ENCODE measurements at regions not wholly inside any gene's neighbourhood (a gene's known extent, or its start where the extent isn't known, plus 50 kb on each side); places are given as distances from the start of the nearest gene placed in this dataset.
"Not testable (repeated sequence)": the region's sequence is repeated elsewhere in the genome, so short reads cannot be mapped to it uniquely, and the experiment has no call there.

- not testable (repeated sequence) for H3K36me3 ChIP-seq (ENCODE audit: insufficient read depth, low read length); H3K4me1 ChIP-seq (ENCODE audit: insufficient read depth, low read length)
- WGBS = 76% methylated on average over 15 of the region's 15 CpGs
These were observed 123.2 kb upstream of the SULF2 start for GRCh38 chr20:47908361-47909035.

GRCh38 chr20:47907951-47908350, 122.7 kb upstream of the SULF2 start:
- H3K36me3 ChIP-seq (ENCODE audit: insufficient read depth, low read length); H3K27me3 ChIP-seq (ENCODE audit: insufficient read depth, low read length); H3K4me3 ChIP-seq (ENCODE audit: low read length); H3K4me1 ChIP-seq (ENCODE audit: insufficient read depth, low read length); H3K9me3 ChIP-seq (ENCODE audit: insufficient read depth, low read depth, low read length); H3K27ac ChIP-seq (ENCODE audit: low read depth, low read length); H3K9ac ChIP-seq (ENCODE audit: low read depth, low read length): not testable (repeated sequence)
- 81% methylated on average over 7 of the region's 7 CpGs for WGBS

More at GRCh38 chr20:47908361-47909035, 123.2 kb upstream of the SULF2 start:
- H3K4me3 ChIP-seq (ENCODE audit: low read length); H3K27ac ChIP-seq (ENCODE audit: low read depth, low read length); H3K9me3 ChIP-seq (ENCODE audit: insufficient read depth, low read depth, low read length); H3K9ac ChIP-seq (ENCODE audit: low read depth, low read length); H3K27me3 ChIP-seq (ENCODE audit: insufficient read depth, low read length): not testable (repeated sequence)

- H3K4me1 ChIP-seq (ENCODE audit: insufficient read depth, low read length) = 0 out of 2 replicates have a peak, but pooled peaks cover 3% of the 10 kb centered on the region
- H3K4me3 ChIP-seq (ENCODE audit: low read length) = no peak overlapping the region
- H3K27ac ChIP-seq (ENCODE audit: low read depth, low read length) = no peak overlapping the region
- no peaks in the 10 kb centered on the region for H3K27me3 ChIP-seq (ENCODE audit: insufficient read depth, low read length)
- WGBS = 90% methylated on average over 13 of the region's 13 CpGs
- H3K9me3 ChIP-seq (ENCODE audit: insufficient read depth, low read depth, low read length) = no peaks in the 10 kb centered on the region
- no peaks in the 10 kb centered on the region for H3K36me3 ChIP-seq (ENCODE audit: insufficient read depth, low read length)
- H3K9ac ChIP-seq (ENCODE audit: low read depth, low read length) = no peak overlapping the region
These were observed 121.9 kb upstream of the SULF2 start for GRCh38 chr20:47907031-47907675.

GRCh38 chr20:47906348-47906660, 121.0 kb upstream of the SULF2 start:
- 91% methylated on average over 12 of the region's 12 CpGs for WGBS

GRCh38 chr20:47905628-47906347, 120.5 kb upstream of the SULF2 start:
- Histone ChIP-seq H3K4me3 (ENCODE audit: low read length) (no peak overlapping the region), H3K27ac (ENCODE audit: low read depth, low read length) (no peak overlapping the region), H3K36me3 (ENCODE audit: insufficient read depth, low read length) (no peaks in the 10 kb centered on the region), H3K4me1 (ENCODE audit: insufficient read depth, low read length) (0 out of 2 replicates have a peak, but pooled peaks cover 3% of the 10 kb centered on the region), H3K27me3 (ENCODE audit: insufficient read depth, low read length) (no peaks in the 10 kb centered on the region), H3K9ac (ENCODE audit: low read depth, low read length) (no peak overlapping the region), H3K9me3 (ENCODE audit: insufficient read depth, low read depth, low read length) (no peaks in the 10 kb centered on the region)
- 90% methylated on average over 15 of the region's 18 CpGs for WGBS

More at GRCh38 chr20:47906348-47906660, 121.0 kb upstream of the SULF2 start:
- H3K4me1 ChIP-seq (ENCODE audit: insufficient read depth, low read length) = 0 out of 2 replicates have a peak, but pooled peaks cover 3% of the 10 kb centered on the region
- no peak overlapping the region for H3K27ac ChIP-seq (ENCODE audit: low read depth, low read length)
- no peak overlapping the region for H3K4me3 ChIP-seq (ENCODE audit: low read length)
- H3K9ac ChIP-seq (ENCODE audit: low read depth, low read length) = no peak overlapping the region
- no peaks in the 10 kb centered on the region for H3K27me3 ChIP-seq (ENCODE audit: insufficient read depth, low read length)
- H3K36me3 ChIP-seq (ENCODE audit: insufficient read depth, low read length) = no peaks in the 10 kb centered on the region
- H3K9me3 ChIP-seq (ENCODE audit: insufficient read depth, low read depth, low read length) = no peaks in the 10 kb centered on the region

- H3K9me3 ChIP-seq (ENCODE audit: insufficient read depth, low read depth, low read length); H3K36me3 ChIP-seq (ENCODE audit: insufficient read depth, low read length); H3K4me3 ChIP-seq (ENCODE audit: low read length); H3K4me1 ChIP-seq (ENCODE audit: insufficient read depth, low read length); H3K9ac ChIP-seq (ENCODE audit: low read depth, low read length); H3K27ac ChIP-seq (ENCODE audit: low read depth, low read length); H3K27me3 ChIP-seq (ENCODE audit: insufficient read depth, low read length): not testable (repeated sequence)
- WGBS = 67% methylated on average over 1 of the region's 3 CpGs
These were observed 117.7 kb upstream of the SULF2 start for GRCh38 chr20:47903009-47903408.

GRCh38 chr20:47899313-47899712, 114.0 kb upstream of the SULF2 start:
- not testable (repeated sequence) for H3K4me1 ChIP-seq (ENCODE audit: insufficient read depth, low read length); H3K9ac ChIP-seq (ENCODE audit: low read depth, low read length); H3K36me3 ChIP-seq (ENCODE audit: insufficient read depth, low read length); H3K27me3 ChIP-seq (ENCODE audit: insufficient read depth, low read length); H3K9me3 ChIP-seq (ENCODE audit: insufficient read depth, low read depth, low read length); H3K4me3 ChIP-seq (ENCODE audit: low read length); H3K27ac ChIP-seq (ENCODE audit: low read depth, low read length)
- no CpG with 5 or more reads among the region's 7 CpGs for WGBS

GRCh38 chr20:47897461-47897860, 112.2 kb upstream of the SULF2 start:
- 95% methylated on average over 11 of the region's 11 CpGs for WGBS

GRCh38 chr20:47892681-47893080, 107.4 kb upstream of the SULF2 start:
- not testable (repeated sequence) for H3K36me3 ChIP-seq (ENCODE audit: insufficient read depth, low read length); H3K4me1 ChIP-seq (ENCODE audit: insufficient read depth, low read length); H3K27ac ChIP-seq (ENCODE audit: low read depth, low read length); H3K9me3 ChIP-seq (ENCODE audit: insufficient read depth, low read depth, low read length); H3K4me3 ChIP-seq (ENCODE audit: low read length); H3K27me3 ChIP-seq (ENCODE audit: insufficient read depth, low read length); H3K9ac ChIP-seq (ENCODE audit: low read depth, low read length)
- WGBS = 90% methylated on average over 1 of the region's 9 CpGs

More at GRCh38 chr20:47897461-47897860, 112.2 kb upstream of the SULF2 start:
- Histone ChIP-seq H3K36me3 (ENCODE audit: insufficient read depth, low read length) (no peaks in the 10 kb centered on the region), H3K9me3 (ENCODE audit: insufficient read depth, low read depth, low read length) (no peaks in the 10 kb centered on the region), H3K9ac (ENCODE audit: low read depth, low read length) (no peak overlapping the region), H3K4me3 (ENCODE audit: low read length) (no peak overlapping the region), H3K4me1 (ENCODE audit: insufficient read depth, low read length) (no peaks in the 10 kb centered on the region), H3K27ac (ENCODE audit: low read depth, low read length) (no peak overlapping the region), H3K27me3 (ENCODE audit: insufficient read depth, low read length) (no peaks in the 10 kb centered on the region)

GRCh38 chr20:47890708-47891107, 105.4 kb upstream of the SULF2 start:
- not testable (repeated sequence) for H3K36me3 ChIP-seq (ENCODE audit: insufficient read depth, low read length); H3K4me1 ChIP-seq (ENCODE audit: insufficient read depth, low read length); H3K9me3 ChIP-seq (ENCODE audit: insufficient read depth, low read depth, low read length); H3K9ac ChIP-seq (ENCODE audit: low read depth, low read length); H3K4me3 ChIP-seq (ENCODE audit: low read length); H3K27me3 ChIP-seq (ENCODE audit: insufficient read depth, low read length); H3K27ac ChIP-seq (ENCODE audit: low read depth, low read length)
- 84% methylated on average over 5 of the region's 5 CpGs for WGBS

GRCh38 chr20:47889751-47890150, 104.5 kb upstream of the SULF2 start:
- 94% methylated on average over 12 of the region's 12 CpGs for whole genome bisulfite sequencing

More at GRCh38 chr20:47889751-47890150, 104.5 kb upstream of the SULF2 start:
- not testable (repeated sequence) for H3K27me3 ChIP-seq (ENCODE audit: insufficient read depth, low read length); H3K4me3 ChIP-seq (ENCODE audit: low read length); H3K27ac ChIP-seq (ENCODE audit: low read depth, low read length); H3K9ac ChIP-seq (ENCODE audit: low read depth, low read length); H3K4me1 ChIP-seq (ENCODE audit: insufficient read depth, low read length); H3K36me3 ChIP-seq (ENCODE audit: insufficient read depth, low read length); H3K9me3 ChIP-seq (ENCODE audit: insufficient read depth, low read depth, low read length)
